Neural progenitor cell (in vitro differentiated cells): ENCODE measurements at regions not wholly inside any gene's neighbourhood (a gene's known extent, or its start where the extent isn't known, plus 50 kb on each side); places are given as distances from the start of the nearest gene placed in this dataset.

Source experiments
- CTCF ChIP-seq: fragments of 200-600 bp; sonication (generic); IDR thresholded peaks from 2 replicates; pipeline ENCODE4 v1.5.1; 2017; ENCODE audit warnings: antibody characterized with exemption, mild to moderate bottlenecking
- EZH2 ChIP-seq: fragments of 200-600 bp; sonication (generic); IDR thresholded peaks from 2 replicates; pipeline ENCODE4 v1.6.1; 2017; ENCODE audit warnings: antibody characterized with exemption, mild to moderate bottlenecking, moderate library complexity

GRCh38 chr6:135675862-135676261 lies 175.6 kb upstream of the PDE7B start:
- TF ChIP-seq EZH2 (no peak), CTCF (peak; percentile 76)
